GM12892 (cell line): ENCODE measurements at regions not wholly inside any gene's neighbourhood (a gene's known extent, or its start where the extent isn't known, plus 50 kb on each side); places are given as distances from the start of the nearest gene placed in this dataset.

ENCODE experiments used
- POLR2A ChIP-seq: IDR thresholded peaks from 2 replicates; pipeline ENCODE4 v1.6.1; 2011; ENCODE audit warnings: low read depth, low read length, control low read depth
- POLR2AphosphoS5 ChIP-seq: IDR thresholded peaks from 2 replicates; pipeline ENCODE4 v1.6.1; 2011; ENCODE audit warnings: low read depth, low read length, control low read depth

DNA sequence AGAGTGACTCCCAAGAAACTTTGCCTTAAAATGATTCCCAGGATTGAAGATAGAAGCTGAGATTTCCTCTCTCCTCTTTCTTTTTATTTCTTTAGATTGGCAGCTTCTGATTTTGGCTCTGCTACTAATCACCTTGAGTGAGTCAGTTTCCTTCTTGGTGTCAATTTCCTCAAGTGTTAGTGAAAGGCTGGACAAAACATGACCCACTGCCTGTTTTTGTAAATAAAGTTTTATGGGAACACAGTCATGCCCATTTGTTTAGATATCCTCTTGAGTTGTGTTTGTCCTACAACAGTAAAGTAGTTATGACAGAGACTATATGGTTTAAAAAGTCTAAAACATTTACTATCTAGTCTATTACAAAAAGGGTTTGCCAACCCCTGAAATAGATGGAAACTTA is 227.2 kb upstream of the TBX3 start:
- TF ChIP-seq POLR2AphosphoS5 = no peak
- TF ChIP-seq POLR2A = no peak
